Retinal pigment epithelial cell (primary cell): ENCODE measurements at regions not wholly inside any gene's neighbourhood (a gene's known extent, or its start where the extent isn't known, plus 50 kb on each side); places are given as distances from the start of the nearest gene placed in this dataset.

ENCODE experiments used
- DNase-seq: peaks from one replicate; pipeline ENCODE4 v3.0.0-alpha.2; 2010; ENCODE audit warnings: low read depth
- H3K4me3 ChIP-seq: 2 replicates; pipeline ENCODE4 v1.5.1; 2011; ENCODE audit warnings: mild to moderate bottlenecking, low read length, control low read depth, moderate library complexity
- CTCF ChIP-seq: conservative IDR thresholded peaks from 2 replicates; pipeline ENCODE4 v1.5.1; 2011; ENCODE audit warnings: low read depth, low read length, control low read depth, inconsistent platforms

- TF ChIP-seq CTCF = no peak
- DNase-seq = no peak
- no peak overlapping the region for H3K4me3 ChIP-seq
Measured at GRCh38 chr4:19915276-19915675, 336.4 kb upstream of the SLIT2 start.

DNA sequence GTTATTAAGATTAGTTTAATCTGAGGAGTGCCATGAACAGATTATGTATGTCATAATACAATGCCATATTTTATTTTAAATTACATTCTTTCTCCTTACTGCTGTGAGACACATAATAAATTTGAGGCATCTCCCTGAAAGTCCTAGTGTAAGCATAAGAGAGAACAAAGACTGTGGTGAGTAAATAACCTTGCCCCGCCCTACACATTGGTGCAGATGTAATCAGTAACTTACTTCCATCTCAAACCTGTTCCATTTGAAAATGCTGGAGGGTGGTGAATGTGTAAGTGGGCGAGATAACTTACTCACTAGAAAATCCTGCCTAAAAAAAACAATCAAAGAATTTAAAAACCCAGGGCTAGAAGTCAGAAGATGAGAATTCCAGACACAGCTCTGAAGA, 338.1 kb upstream of the SLIT2 start:
- no peak for TF ChIP-seq CTCF
- H3K4me3 ChIP-seq = no peak overlapping the region
- no peak for DNase-seq

GRCh38 chr4:19910861-19911525, 340.7 kb upstream of the SLIT2 start:
- no peak for DNase-seq
- TF ChIP-seq CTCF = no peak
- H3K4me3 ChIP-seq = no peak overlapping the region

- DNase-seq = no peak
- TF ChIP-seq CTCF = no peak
Measured at GRCh38 chr4:19905024-19905423, 346.7 kb upstream of the SLIT2 start.

GRCh38 chr4:19888587-19888986, 363.1 kb upstream of the SLIT2 start:
- H3K4me3 ChIP-seq = no peak overlapping the region
- DNase-seq = no peak
- TF ChIP-seq CTCF = no peak

More at GRCh38 chr4:19905024-19905423, 346.7 kb upstream of the SLIT2 start:
- H3K4me3 ChIP-seq = no peak overlapping the region

DNA sequence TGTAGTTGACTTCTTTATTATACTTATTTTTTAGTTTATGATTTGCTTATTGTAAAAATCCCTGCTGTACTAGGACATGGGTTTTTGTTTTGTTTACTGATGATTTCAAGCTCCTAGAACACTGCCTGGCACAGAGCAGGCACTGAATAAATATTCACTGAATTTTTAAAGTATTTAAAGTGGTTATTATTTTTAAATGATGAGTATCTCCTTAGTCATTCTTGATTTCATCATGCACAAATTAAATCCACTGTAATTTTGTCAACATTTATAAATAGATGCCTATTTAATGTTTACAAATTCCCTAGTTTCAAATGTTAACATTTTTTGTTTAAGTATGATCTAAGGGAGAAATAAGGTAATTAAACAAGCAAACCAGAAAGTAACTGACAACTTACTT, 367.9 kb upstream of the SLIT2 start:
- DNase-seq = no peak
- TF ChIP-seq CTCF = no peak
- no peak overlapping the region for H3K4me3 ChIP-seq

GRCh38 chr4:19880206-19880605, 371.5 kb upstream of the SLIT2 start:
- H3K4me3 ChIP-seq = no peak overlapping the region
- no peak for DNase-seq
- no peak for TF ChIP-seq CTCF
